CD14-positive monocyte (primary cell): ENCODE measurements at regions not wholly inside any gene's neighbourhood (a gene's known extent, or its start where the extent isn't known, plus 50 kb on each side); places are given as distances from the start of the nearest gene placed in this dataset.

Source experiments
- DNase-seq, 3 donors: peaks; one replicate each; pipeline ENCODE4 v3.0.0-alpha.2; 2011 to 2022
- H2AFZ ChIP-seq: 2 replicates; pipeline ENCODE4 v1.6.0; 2012; ENCODE audit warnings: mild to moderate bottlenecking, low read depth, low read length, inconsistent platforms; ENCODE audit not compliant: insufficient read depth, poor library complexity, severe bottlenecking
- H3K27ac ChIP-seq, 2 donors: 1 replicate in 1 of 2; 2 replicates in 1 of 2; pipeline ENCODE4 v1.5.1; 2012 to 2013; ENCODE audit warnings: low read length in 2 of 2, control low read depth in 1 of 2, inconsistent platforms in 1 of 2, low read depth in 1 of 2, mild to moderate bottlenecking in 1 of 2
- H3K27me3 ChIP-seq, 2 donors: one replicate each; pipeline versions ENCODE4 v1.6.0 to v1.6.1; 2011 to 2013; ENCODE audit warnings: low read length in 2 of 2; ENCODE audit not compliant: control insufficient read depth in 2 of 2, insufficient read depth in 2 of 2
- H3K36me3 ChIP-seq, 2 donors: replicated peaks in 1 of 2; 1 replicate in 1 of 2; 2 replicates in 1 of 2; pipeline versions ENCODE4 v1.5.1 to v1.6.1; 2012 to 2013; ENCODE audit warnings: low read length in 2 of 2, control low read depth in 1 of 2, inconsistent platforms in 1 of 2, mild to moderate bottlenecking in 1 of 2; ENCODE audit not compliant: insufficient read depth in 2 of 2, control insufficient read depth in 1 of 2
- H3K4me1 ChIP-seq, 2 donors: 1 replicate in 1 of 2; 2 replicates in 1 of 2; pipeline versions ENCODE4 v1.5.1 to v1.6.1; 2012 to 2013; ENCODE audit warnings: low read length in 2 of 2, control low read depth in 1 of 2, inconsistent platforms in 1 of 2, mild to moderate bottlenecking in 1 of 2, moderate library complexity in 1 of 2; ENCODE audit not compliant: insufficient read depth in 2 of 2, control insufficient read depth in 1 of 2
- H3K4me2 ChIP-seq: replicated peaks from 2 replicates; pipeline ENCODE3; 2012; ENCODE audit warnings: low read length, moderate library complexity, mild to moderate bottlenecking; ENCODE audit not compliant: poor library complexity, severe bottlenecking; ENCODE audit errors: extremely low read depth
- H3K4me3 ChIP-seq, 3 experiments: fragments of 200-600 bp in 1 of 3; sonication (generic) in 1 of 3; replicated peaks in 1 of 3; 1 replicate in 2 of 3; 2 replicates in 1 of 3; pipeline ENCODE4 v1.5.1; 2011 to 2013; ENCODE audit warnings: low read length in 3 of 3, mild to moderate bottlenecking in 3 of 3, control low read depth in 2 of 3, low read depth in 2 of 3, inconsistent platforms in 1 of 3, moderate library complexity in 1 of 3
- H3K79me2 ChIP-seq: 2 replicates; pipeline ENCODE4 v1.6.0; 2012; ENCODE audit warnings: mild to moderate bottlenecking, control low read depth, inconsistent platforms, low read length, moderate library complexity; ENCODE audit not compliant: insufficient read depth
- H3K9ac ChIP-seq: 2 replicates; pipeline ENCODE4 v1.6.0; 2017; ENCODE audit warnings: low read length, mild to moderate bottlenecking; ENCODE audit not compliant: insufficient read depth, poor library complexity, severe bottlenecking
- H3K9me3 ChIP-seq, 2 donors: replicated peaks in 1 of 2; 1 replicate in 1 of 2; 2 replicates in 1 of 2; pipeline versions ENCODE4 v1.5.1 to v1.6.1; 2012 to 2013; ENCODE audit warnings: low read length in 2 of 2, control low read depth in 1 of 2; ENCODE audit not compliant: control insufficient read depth in 1 of 2, insufficient read depth in 1 of 2
- H4K20me1 ChIP-seq: 2 replicates; pipeline ENCODE4 v1.6.0; 2012; ENCODE audit warnings: mild to moderate bottlenecking, low read length, control low read depth, moderate library complexity; ENCODE audit not compliant: insufficient read depth
- H3K27ac Mint-ChIP-seq, 7 donors: one replicate each; pipeline ENCODE4 v1.8.0; 2020; ENCODE audit warnings: mild to moderate bottlenecking in 7 of 7, mixed read lengths in 7 of 7, moderate library complexity in 6 of 7, inconsistent platforms in 2 of 7
- H3K27me3 Mint-ChIP-seq, 3 donors: one replicate each; pipeline ENCODE4 v1.8.0; 2021 to 2022; ENCODE audit warnings: low read depth in 3 of 3, mild to moderate bottlenecking in 3 of 3, mixed read lengths in 3 of 3, moderate library complexity in 3 of 3, inconsistent platforms in 1 of 3
- H3K36me3 Mint-ChIP-seq, 2 donors: one replicate each; pipeline ENCODE4 v1.8.0; 2020; ENCODE audit warnings: mixed read lengths in 2 of 2, inconsistent platforms in 1 of 2, mild to moderate bottlenecking in 1 of 2
- H3K4me1 Mint-ChIP-seq: one replicate; pipeline ENCODE4 v1.8.0; 2020; ENCODE audit warnings: mild to moderate bottlenecking, mixed read lengths
- H3K4me3 Mint-ChIP-seq, 2 donors: one replicate each; pipeline ENCODE4 v1.8.0; 2020; ENCODE audit warnings: mild to moderate bottlenecking in 2 of 2, mixed read lengths in 2 of 2, moderate library complexity in 1 of 2
- H3K9me3 Mint-ChIP-seq, 7 donors: one replicate each; pipeline ENCODE4 v1.8.0; 2020 to 2022; ENCODE audit warnings: mixed read lengths in 7 of 7, mild to moderate bottlenecking in 6 of 7, moderate library complexity in 6 of 7, inconsistent platforms in 2 of 7
- CTCF ChIP-seq: fragments of 200-600 bp; IDR thresholded peaks from one replicate; pipeline ENCODE4 v1.8.0; 2022; ENCODE audit warnings: antibody characterized with exemption, mild to moderate bottlenecking
- WGBS: methylation state at CpG from one replicate; pipeline ENCODE4 v1.1.5; 2013; ENCODE audit warnings: missing lambda C conversion rate; ENCODE audit not compliant: insufficient coverage; 5-methylcytosine and 5-hydroxymethylcytosine counted together
- intact Hi-C, 2 donors: fragments of 100-400 bp; cut with micrococcal nuclease; formaldehyde crosslinking; loops; one replicate each; pipeline versions ENCODE4 v1.15.0 to v1.15.1; 2023

GRCh38 chr7:155985518-155986250 lies 173.4 kb upstream of the SHH start:
- Histone ChIP-seq H2AFZ (no peak overlapping the region), H3K27ac (no peak overlapping the region), H3K4me3 (no peak overlapping the region), H3K27me3 (no peaks in the 10 kb centered on the region), H3K9ac (no peak overlapping the region), H3K36me3 (no peaks in the 10 kb centered on the region), H3K4me1 (no peaks in the 10 kb centered on the region), H4K20me1 (no peaks in the 10 kb centered on the region), H3K4me2 (no peak overlapping the region), H3K9me3 (peaks cover 5 to 14% of the 10 kb centered on the region in 2 donors), H3K79me2 (no peaks in the 10 kb centered on the region)
- peaks cover 0 to 2% (median 0%) of the 10 kb centered on the region in 3 donors for H3K27me3 Mint-ChIP-seq
- peak overlapping the region in 1 of 7 donors; percentile 53 for H3K27ac Mint-ChIP-seq
- H3K4me1 Mint-ChIP-seq: no peaks in the 10 kb centered on the region
- TF ChIP-seq CTCF: no peak
- no peaks in the 10 kb centered on the region for H3K36me3 Mint-ChIP-seq
- DNase-seq: no peak
- WGBS: 95% methylated on average over 7 of the region's 12 CpGs
- intact Hi-C loops: no loop called here
- no peak overlapping the region for H3K4me3 Mint-ChIP-seq
- peaks cover 11 to 19% (median 15%) of the 10 kb centered on the region in 7 donors for H3K9me3 Mint-ChIP-seq

DNA sequence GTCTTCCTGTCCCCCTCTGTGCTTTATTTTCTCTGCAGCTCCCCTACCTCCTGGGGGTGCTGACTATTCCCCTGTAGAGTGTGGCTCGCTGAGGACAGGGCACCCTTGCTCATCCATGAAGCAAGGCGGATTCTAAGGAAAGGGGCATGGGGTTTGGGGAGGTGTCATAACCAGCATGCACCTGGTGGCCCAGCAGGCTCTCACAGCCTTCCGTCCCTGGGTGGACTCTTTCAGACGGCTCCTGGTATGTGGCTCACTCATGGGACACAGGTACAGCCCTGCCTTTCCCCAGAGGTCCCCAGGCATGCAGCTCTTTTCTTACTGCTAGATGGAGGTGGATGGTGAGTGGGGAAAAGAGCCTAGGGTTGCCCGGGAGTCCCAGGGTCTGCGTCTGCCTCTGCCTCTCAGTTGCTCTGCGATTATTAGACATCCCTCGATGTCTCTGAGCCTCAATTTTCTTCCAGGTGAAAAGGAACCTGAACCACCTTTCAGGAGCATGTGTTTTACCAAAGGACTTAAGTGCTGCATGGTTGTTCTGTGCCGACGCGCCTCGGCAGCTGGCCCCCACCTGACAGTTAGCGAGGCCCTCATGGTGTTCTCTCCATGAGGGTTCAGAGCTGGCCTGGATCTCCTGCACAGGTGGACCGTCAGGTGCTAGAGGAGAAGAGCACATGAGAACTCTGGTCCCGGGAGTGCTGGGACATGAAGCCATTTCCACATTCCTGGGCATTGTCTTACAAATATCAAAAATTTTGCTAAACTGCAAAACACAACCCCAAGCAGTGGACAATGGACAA lies 172.5 kb upstream of the SHH start:
- Histone ChIP-seq H3K79me2 (no peaks in the 10 kb centered on the region), H3K36me3 (no peaks in the 10 kb centered on the region), H2AFZ (no peak overlapping the region), H3K4me2 (no peak overlapping the region), H3K4me1 (no peaks in the 10 kb centered on the region), H3K9me3 (peaks cover 3 to 11% of the 10 kb centered on the region in 2 donors), H4K20me1 (no peaks in the 10 kb centered on the region), H3K27me3 (no peaks in the 10 kb centered on the region), H3K9ac (no peak overlapping the region), H3K4me3 (no peak overlapping the region), H3K27ac (no peak overlapping the region)
- no peak overlapping the region for H3K4me3 Mint-ChIP-seq
- no peak for DNase-seq
- 96% methylated on average over 14 of the region's 15 CpGs for WGBS
- peaks cover 0 to 2% (median 0%) of the 10 kb centered on the region in 3 donors for H3K27me3 Mint-ChIP-seq
- no peak for TF ChIP-seq CTCF
- peak overlapping the region in 1 of 7 donors; percentile 53 for H3K27ac Mint-ChIP-seq
- H3K9me3 Mint-ChIP-seq: peaks cover 9 to 18% (median 11%) of the 10 kb centered on the region in 7 donors
- no peaks in the 10 kb centered on the region for H3K4me1 Mint-ChIP-seq
- intact Hi-C loops: no loop called here
- no peaks in the 10 kb centered on the region for H3K36me3 Mint-ChIP-seq
